Fibroblast of the aortic adventitia (primary cell): ENCODE measurements at regions not wholly inside any gene's neighbourhood (a gene's known extent, or its start where the extent isn't known, plus 50 kb on each side); places are given as distances from the start of the nearest gene placed in this dataset.

Source experiments
- DNase-seq: peaks from one replicate; pipeline ENCODE4 v3.0.0-alpha.2; 2010; ENCODE audit warnings: low read depth
- H3K4me3 ChIP-seq: 2 replicates; pipeline ENCODE4 v1.5.1; 2011; ENCODE audit warnings: low read depth, mild to moderate bottlenecking, control low read depth, low read length, moderate library complexity
- TF ChIP-seq, protein P1 (sequence below): IDR thresholded peaks from 2 replicates; pipeline ENCODE4 v1.5.1; 2011; ENCODE audit warnings: mild to moderate bottlenecking, low read length, control low read depth, inconsistent platforms; ENCODE audit not compliant: insufficient read depth

DNA sequence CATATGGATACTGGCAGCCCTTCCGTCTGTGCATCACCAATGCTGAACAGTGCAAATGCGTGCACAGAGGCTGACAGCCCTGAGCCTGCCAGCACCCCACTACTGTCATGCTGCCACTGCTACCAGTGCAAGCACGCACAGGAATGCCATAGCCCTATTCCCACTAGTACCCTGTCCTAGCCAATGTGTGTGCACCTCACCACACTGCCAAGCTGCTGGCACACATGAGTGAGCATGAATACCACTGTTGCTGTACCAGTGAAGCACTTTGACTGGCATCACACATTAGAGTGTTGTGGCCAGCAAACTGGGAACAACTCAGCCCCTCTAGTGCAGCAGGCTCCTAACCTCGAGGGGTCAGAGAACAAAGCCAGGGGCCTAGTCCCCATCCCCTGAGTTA is 102.9 kb upstream of the PCDH10 start:
- no peak for DNase-seq
- H3K4me3 ChIP-seq, result no peak overlapping the region
- TF ChIP-seq, protein P1, sequence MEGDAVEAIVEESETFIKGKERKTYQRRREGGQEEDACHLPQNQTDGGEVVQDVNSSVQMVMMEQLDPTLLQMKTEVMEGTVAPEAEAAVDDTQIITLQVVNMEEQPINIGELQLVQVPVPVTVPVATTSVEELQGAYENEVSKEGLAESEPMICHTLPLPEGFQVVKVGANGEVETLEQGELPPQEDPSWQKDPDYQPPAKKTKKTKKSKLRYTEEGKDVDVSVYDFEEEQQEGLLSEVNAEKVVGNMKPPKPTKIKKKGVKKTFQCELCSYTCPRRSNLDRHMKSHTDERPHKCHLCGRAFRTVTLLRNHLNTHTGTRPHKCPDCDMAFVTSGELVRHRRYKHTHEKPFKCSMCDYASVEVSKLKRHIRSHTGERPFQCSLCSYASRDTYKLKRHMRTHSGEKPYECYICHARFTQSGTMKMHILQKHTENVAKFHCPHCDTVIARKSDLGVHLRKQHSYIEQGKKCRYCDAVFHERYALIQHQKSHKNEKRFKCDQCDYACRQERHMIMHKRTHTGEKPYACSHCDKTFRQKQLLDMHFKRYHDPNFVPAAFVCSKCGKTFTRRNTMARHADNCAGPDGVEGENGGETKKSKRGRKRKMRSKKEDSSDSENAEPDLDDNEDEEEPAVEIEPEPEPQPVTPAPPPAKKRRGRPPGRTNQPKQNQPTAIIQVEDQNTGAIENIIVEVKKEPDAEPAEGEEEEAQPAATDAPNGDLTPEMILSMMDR, result no peak

DNA sequence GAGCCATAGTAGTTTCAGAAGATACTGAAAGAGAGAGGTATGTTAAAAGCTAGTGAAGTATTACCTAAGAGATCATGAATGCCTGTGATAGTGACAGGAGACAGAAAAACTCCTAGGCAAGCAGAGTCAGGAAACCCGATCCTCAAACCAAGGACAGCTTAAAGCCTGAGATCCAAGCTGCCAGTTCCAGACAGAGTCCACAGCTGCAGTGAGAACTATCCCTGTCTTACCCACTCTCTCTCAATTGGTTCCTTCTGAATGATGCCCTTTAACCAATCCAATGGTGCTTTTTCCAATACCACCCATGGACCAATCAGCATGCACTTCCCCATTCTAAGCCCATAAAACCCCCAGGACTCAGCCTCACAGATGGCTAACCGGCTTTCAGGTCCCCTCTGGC is 90.4 kb upstream of the PCDH10 start:
- TF ChIP-seq, protein P1, result no peak
- no peak for DNase-seq
- no peak overlapping the region for H3K4me3 ChIP-seq

DNA sequence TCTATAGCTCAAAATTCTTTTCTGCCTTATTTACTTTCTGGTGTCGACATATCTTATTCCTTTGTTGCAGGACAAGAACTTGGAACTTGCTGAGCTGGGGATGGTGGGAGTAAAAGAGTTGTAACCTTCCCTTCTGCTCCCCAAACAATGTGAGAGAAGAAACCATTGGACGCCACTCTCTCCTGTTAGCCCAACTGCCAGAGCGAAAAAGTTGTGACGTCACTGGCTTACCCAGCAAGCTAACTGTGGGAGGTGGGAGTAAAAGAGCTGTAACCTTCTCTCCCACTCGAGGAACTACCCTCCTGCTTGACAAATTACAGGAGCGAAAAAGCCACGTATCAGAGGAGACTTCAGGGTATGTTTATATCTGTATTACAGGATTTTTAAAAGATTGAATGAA is 90.0 kb upstream of the PCDH10 start:
- H3K4me3 ChIP-seq, result no peak overlapping the region
- no peak for DNase-seq
- TF ChIP-seq, protein P1, result no peak

DNA sequence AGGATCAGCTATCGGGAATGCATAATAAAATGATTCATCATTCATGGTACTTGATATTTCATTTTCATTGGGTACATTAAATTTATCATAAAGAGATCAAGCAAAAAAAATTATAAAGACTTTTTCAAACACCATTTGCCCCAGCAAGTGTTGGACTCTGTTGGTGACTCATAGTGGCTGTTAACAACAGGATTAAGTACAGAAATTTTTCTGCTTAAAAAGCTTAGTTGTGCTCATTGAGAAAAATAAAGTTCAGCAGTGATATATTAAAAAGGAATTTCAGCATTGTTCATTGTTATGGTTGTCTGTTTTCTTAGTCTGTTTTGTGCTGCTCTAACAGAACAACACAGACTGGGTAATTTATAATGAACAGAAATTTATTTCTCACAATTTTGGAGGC is 86.2 kb upstream of the PCDH10 start:
- TF ChIP-seq, protein P1, result no peak
- no peak overlapping the region for H3K4me3 ChIP-seq
- DNase-seq, result no peak

DNA sequence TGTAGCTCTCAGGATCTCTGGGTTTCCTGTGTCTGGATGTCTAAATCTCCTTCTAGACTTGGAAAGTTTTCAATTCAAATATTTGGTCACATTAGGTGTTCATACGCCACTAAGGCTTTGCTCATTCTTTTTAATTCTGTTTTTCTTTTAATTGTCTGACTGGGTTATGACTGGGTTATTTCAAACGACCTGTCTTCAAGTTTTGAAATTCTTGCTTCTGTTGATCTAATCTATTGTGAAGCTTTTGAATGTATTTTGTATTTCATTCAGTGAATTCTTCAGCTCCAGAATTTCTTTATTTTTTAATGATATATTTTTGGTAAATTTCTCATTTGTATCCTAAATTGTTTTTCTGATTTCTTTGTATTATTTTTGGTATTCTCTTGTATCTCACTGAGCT is 81.0 kb upstream of the PCDH10 start:
- TF ChIP-seq, protein P1, result no peak
- no peak overlapping the region for H3K4me3 ChIP-seq
- no peak for DNase-seq

DNA sequence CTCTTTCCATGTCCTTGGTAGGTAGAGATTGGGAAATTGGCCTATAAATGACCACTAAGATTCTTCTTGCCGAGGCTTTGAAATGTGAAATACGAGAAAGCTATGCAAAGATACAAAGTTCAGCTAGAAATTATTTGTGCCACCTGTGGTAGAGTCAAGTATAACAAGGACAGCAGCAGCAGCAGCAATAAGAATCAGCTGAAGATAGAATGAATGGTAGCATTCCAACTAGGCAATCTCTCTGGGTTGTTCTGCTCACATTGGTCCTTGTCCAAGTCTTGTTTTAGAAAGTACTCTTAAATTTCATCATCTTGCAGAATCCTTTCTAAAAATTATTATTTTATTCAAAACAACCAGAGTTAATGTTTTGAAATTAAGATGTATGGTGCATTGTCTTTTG is 67.8 kb upstream of the PCDH10 start:
- TF ChIP-seq, protein P1, result no peak
- no peak for DNase-seq
- H3K4me3 ChIP-seq, result no peak overlapping the region

DNA sequence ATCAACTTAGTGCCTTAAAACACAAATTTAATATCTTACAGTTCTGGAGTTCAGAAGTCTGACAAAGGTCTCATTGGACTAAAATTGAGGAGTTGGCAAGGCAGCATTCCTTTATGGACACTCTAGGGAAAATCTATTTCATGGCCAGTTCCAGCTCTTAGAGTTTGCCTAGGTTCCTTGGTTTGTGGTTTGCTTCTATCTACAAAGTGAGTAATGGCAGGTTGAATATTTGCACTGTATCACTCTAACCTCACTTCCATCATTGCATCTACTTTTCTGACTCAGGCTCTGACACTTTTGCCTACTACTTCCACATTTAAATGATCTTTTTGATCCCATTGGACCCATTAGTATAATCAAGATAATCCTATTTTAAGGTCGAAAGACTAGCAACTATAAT is 64.7 kb upstream of the PCDH10 start:
- TF ChIP-seq, protein P1, result no peak
- H3K4me3 ChIP-seq, result no peak overlapping the region
- DNase-seq, result no peak
